Calu3 (cell line): ENCODE measurements at regions not wholly inside any gene's neighbourhood (a gene's known extent, or its start where the extent isn't known, plus 50 kb on each side); places are given as distances from the start of the nearest gene placed in this dataset.

ENCODE experiments used
- BruUV-seq: library from RNA; stranded (reverse); fragments of 400-500 nt; replicated peaks from 2 replicates; lab custom pipeline; 2021; lab: Mats Ljungman, UMichigan
- CTCF ChIA-PET: fragments of 300-600 bp; sonication (Branson Sonifier 250); formaldehyde crosslinking; loops from one replicate; lab custom pipeline; 2022; ENCODE audit warnings: antibody characterized with exemption; lab: Charles Lee
- DNase-seq: peaks from one replicate; pipeline ENCODE4 v3.0.0; 2022
- H3K27ac Mint-ChIP-seq: one replicate; pipeline ENCODE4 v1.8.0; 2022; ENCODE audit warnings: mixed read lengths; ENCODE audit not compliant: unreplicated experiment
- H3K27me3 Mint-ChIP-seq: one replicate; pipeline ENCODE4 v1.8.0; 2022; ENCODE audit warnings: mixed read lengths; ENCODE audit not compliant: unreplicated experiment
- H3K36me3 Mint-ChIP-seq: one replicate; pipeline ENCODE4 v1.8.0; 2022; ENCODE audit warnings: mild to moderate bottlenecking, moderate library complexity, mixed read lengths; ENCODE audit not compliant: insufficient read depth, unreplicated experiment
- H3K4me1 Mint-ChIP-seq: one replicate; pipeline ENCODE4 v1.8.0; 2022; ENCODE audit warnings: mild to moderate bottlenecking, low read depth, mixed read lengths; ENCODE audit not compliant: unreplicated experiment
- H3K4me3 Mint-ChIP-seq: one replicate; pipeline ENCODE4 v1.8.0; 2022; ENCODE audit warnings: mild to moderate bottlenecking, low read depth, moderate library complexity, mixed read lengths; ENCODE audit not compliant: unreplicated experiment
- H3K9me3 Mint-ChIP-seq: one replicate; pipeline ENCODE4 v1.8.0; 2022; ENCODE audit warnings: low read depth, mixed read lengths; ENCODE audit not compliant: unreplicated experiment
- intact Hi-C: fragments of 100-400 bp; cut with micrococcal nuclease; formaldehyde crosslinking; loops from one replicate; pipeline ENCODE4 v1.10.0; 2022; ENCODE audit not compliant: unreplicated experiment
- TF ChIP-seq, protein P1 (sequence below): fragments of 200-600 bp; IDR thresholded peaks from one replicate; pipeline ENCODE4 v1.8.0; 2022; ENCODE audit warnings: antibody characterized with exemption; ENCODE audit not compliant: unreplicated experiment

DNA sequence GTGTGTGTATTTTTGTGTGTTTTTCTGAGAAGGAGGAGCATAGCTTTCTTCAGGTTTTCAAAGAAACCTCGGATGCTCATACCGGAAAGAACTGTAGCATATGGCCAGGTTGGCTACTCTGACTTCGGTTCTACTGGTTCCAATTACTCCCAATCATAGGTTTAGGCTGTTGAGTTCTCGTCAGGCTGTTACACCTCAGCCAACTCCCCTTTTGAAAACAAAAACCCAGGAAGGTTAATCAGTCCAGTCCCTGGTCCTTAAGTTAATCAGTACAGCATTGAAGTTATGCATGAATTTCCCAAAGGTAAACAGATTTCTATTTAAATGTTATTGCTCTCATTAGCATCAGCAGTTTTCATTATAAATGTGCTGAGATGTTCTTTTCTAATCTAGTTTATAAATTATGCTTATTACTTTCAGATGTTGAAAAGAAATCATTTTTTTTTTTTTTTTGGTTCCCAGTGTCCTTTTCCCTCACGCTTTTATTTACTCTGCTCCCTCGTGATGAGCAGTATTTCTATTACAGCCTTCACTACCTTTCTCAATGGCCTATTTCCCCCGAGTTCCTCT, 111.0 kb downstream of the NPIPB5 start:
- CTCF ChIA-PET: no interaction called here
- TF ChIP-seq, protein P1, sequence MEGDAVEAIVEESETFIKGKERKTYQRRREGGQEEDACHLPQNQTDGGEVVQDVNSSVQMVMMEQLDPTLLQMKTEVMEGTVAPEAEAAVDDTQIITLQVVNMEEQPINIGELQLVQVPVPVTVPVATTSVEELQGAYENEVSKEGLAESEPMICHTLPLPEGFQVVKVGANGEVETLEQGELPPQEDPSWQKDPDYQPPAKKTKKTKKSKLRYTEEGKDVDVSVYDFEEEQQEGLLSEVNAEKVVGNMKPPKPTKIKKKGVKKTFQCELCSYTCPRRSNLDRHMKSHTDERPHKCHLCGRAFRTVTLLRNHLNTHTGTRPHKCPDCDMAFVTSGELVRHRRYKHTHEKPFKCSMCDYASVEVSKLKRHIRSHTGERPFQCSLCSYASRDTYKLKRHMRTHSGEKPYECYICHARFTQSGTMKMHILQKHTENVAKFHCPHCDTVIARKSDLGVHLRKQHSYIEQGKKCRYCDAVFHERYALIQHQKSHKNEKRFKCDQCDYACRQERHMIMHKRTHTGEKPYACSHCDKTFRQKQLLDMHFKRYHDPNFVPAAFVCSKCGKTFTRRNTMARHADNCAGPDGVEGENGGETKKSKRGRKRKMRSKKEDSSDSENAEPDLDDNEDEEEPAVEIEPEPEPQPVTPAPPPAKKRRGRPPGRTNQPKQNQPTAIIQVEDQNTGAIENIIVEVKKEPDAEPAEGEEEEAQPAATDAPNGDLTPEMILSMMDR: no peak
- no peak overlapping the region for H3K27ac Mint-ChIP-seq
- BruUV-seq: no TSS peak
- intact Hi-C loops: no loop called here
- H3K9me3 Mint-ChIP-seq: peaks cover 2% of the 10 kb centered on the region
- peaks cover 4% of the 10 kb centered on the region for H3K36me3 Mint-ChIP-seq
- no peak overlapping the region for H3K4me3 Mint-ChIP-seq
- no peak for DNase-seq
- no peaks in the 10 kb centered on the region for H3K27me3 Mint-ChIP-seq
- H3K4me1 Mint-ChIP-seq: no peaks in the 10 kb centered on the region

DNA sequence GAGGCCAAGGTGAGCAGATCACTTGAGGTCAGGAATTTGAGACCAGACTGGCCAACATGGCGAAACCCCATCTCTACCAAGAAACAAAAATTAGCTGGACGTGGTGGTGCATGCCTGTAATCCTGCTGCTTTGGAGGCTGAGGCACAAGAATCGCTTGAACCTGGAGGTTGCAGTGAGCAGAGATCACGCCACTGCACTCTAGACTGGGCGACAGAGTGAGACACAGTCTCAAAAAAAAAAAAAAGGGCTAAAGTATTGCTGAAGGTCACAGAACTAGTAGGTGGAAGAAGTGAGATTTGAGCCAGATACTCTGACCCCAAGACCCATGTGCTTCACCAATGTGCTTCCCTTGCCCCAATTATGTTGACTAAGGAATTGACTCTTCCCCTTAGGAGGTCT, 112.0 kb downstream of the NPIPB5 start:
- intact Hi-C loops: no loop called here
- TF ChIP-seq, protein P1: no peak
- H3K27me3 Mint-ChIP-seq: no peaks in the 10 kb centered on the region
- no peak for DNase-seq
- no TSS peak for BruUV-seq
- no peak overlapping the region for H3K27ac Mint-ChIP-seq
- H3K36me3 Mint-ChIP-seq: peaks cover 4% of the 10 kb centered on the region
- H3K9me3 Mint-ChIP-seq: no peaks in the 10 kb centered on the region
- CTCF ChIA-PET: no interaction called here
- no peak overlapping the region for H3K4me3 Mint-ChIP-seq
- H3K4me1 Mint-ChIP-seq: no peaks in the 10 kb centered on the region

DNA sequence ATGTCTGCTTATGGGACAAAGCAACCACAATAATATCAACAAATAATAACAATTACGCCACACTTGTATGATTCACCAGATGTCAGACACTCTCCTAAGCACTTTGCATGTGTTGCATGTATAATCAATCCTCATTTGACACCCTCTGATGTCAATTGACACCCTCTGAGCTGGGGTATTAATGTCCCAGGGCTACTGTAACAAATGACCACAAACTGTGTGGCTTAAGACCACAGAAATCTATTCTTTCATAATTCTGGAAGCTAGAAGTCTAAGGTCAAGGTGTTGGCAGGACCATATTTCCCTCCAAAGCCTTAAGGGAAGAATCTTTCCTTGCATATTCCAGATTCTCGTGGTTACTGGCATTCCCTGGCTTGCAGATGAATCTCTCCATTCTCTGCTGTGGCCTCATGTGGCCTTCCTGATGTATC, 112.7 kb downstream of the NPIPB5 start:
- H3K27ac Mint-ChIP-seq: no peak overlapping the region
- H3K27me3 Mint-ChIP-seq: no peaks in the 10 kb centered on the region
- DNase-seq: no peak
- peaks cover 4% of the 10 kb centered on the region for H3K36me3 Mint-ChIP-seq
- no peaks in the 10 kb centered on the region for H3K4me1 Mint-ChIP-seq
- CTCF ChIA-PET: interaction anchor here (0.6 kb wide), 1 partner anchor 387 kb away, joined by 5 read pairs; no protein-coding TSS in a partner anchor
- TF ChIP-seq, protein P1: no peak
- intact Hi-C loops: no loop called here
- BruUV-seq: no TSS peak
- no peak overlapping the region for H3K4me3 Mint-ChIP-seq
- no peaks in the 10 kb centered on the region for H3K9me3 Mint-ChIP-seq

DNA sequence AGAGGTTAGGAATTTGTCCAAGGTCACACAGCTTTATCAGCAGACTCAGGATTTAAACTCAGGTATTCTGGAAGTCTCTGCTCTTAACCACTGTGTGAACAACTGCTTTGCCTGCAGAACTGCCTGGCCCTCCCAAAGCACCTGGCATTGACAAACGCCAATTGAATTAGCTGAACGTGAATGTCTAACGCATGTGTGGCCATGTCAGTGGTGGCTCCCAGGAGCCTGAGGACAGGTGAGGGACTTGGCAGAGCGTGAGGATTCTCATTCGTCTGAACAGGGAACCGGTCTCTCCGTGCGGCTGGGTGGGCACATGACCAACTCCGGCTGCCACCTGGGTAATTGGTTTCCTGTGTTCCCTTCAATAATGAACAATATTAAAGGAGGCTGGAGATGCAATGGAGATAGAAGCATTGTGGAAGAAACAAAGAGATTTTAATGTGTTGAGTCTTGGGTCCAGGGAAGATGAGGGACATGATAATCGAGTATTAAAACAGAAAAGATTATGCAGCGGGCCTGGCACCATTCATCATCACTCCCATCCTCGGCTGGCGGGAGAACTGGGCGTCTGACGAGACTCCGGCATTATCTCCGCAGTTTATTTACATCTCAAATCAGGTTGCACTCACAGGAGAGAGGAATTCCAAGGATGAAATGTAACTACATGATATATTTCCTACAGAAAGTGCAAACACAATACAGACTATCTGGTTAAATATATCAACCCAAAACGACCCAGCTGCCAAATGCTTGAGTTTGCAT, 113.5 kb downstream of the NPIPB5 start:
- no TSS peak for BruUV-seq
- Mint-ChIP-seq H3K27me3 (no peaks in the 10 kb centered on the region), H3K27ac (no peak overlapping the region), H3K4me1 (no peaks in the 10 kb centered on the region), H3K9me3 (no peaks in the 10 kb centered on the region), H3K36me3 (peaks cover 4% of the 10 kb centered on the region), H3K4me3 (no peak overlapping the region)
- DNase-seq: no peak
- intact Hi-C loops: no loop called here
- CTCF ChIA-PET: interaction anchor here (0.6 kb wide), 1 partner anchor 388 kb away, joined by 5 read pairs; no protein-coding TSS in a partner anchor
- TF ChIP-seq, protein P1: no peak
